Skeletal muscle satellite cell (primary cell): ENCODE measurements at regions not wholly inside any gene's neighbourhood (a gene's known extent, or its start where the extent isn't known, plus 50 kb on each side); places are given as distances from the start of the nearest gene placed in this dataset.

Experiments used
- H3K27me3 ChIP-seq: 2 replicates; pipeline ENCODE4 v1.7.0; 2013; ENCODE audit warnings: low read length; ENCODE audit not compliant: control insufficient read depth, insufficient read depth
- H3K36me3 ChIP-seq: 2 replicates; pipeline ENCODE4 v1.7.0; 2013; ENCODE audit warnings: mild to moderate bottlenecking, control low read depth, low read length; ENCODE audit not compliant: insufficient read depth
- H3K4me1 ChIP-seq: 2 replicates; pipeline ENCODE4 v1.7.0; 2013; ENCODE audit warnings: low read length; ENCODE audit not compliant: control insufficient read depth, insufficient read depth
- H3K4me2 ChIP-seq: 2 replicates; pipeline ENCODE4 v1.7.0; 2013; ENCODE audit warnings: mild to moderate bottlenecking, low read length
- H3K4me3 ChIP-seq: 2 replicates; pipeline ENCODE4 v1.7.0; 2013; ENCODE audit warnings: low read length
- H3K9ac ChIP-seq: 2 replicates; pipeline ENCODE4 v1.7.0; 2013; ENCODE audit warnings: mild to moderate bottlenecking, low read depth, low read length, moderate library complexity
- H3K9me3 ChIP-seq: replicated peaks from 2 replicates; pipeline ENCODE4 v1.7.0; 2013; ENCODE audit warnings: mild to moderate bottlenecking, control low read depth, low read length

DNA sequence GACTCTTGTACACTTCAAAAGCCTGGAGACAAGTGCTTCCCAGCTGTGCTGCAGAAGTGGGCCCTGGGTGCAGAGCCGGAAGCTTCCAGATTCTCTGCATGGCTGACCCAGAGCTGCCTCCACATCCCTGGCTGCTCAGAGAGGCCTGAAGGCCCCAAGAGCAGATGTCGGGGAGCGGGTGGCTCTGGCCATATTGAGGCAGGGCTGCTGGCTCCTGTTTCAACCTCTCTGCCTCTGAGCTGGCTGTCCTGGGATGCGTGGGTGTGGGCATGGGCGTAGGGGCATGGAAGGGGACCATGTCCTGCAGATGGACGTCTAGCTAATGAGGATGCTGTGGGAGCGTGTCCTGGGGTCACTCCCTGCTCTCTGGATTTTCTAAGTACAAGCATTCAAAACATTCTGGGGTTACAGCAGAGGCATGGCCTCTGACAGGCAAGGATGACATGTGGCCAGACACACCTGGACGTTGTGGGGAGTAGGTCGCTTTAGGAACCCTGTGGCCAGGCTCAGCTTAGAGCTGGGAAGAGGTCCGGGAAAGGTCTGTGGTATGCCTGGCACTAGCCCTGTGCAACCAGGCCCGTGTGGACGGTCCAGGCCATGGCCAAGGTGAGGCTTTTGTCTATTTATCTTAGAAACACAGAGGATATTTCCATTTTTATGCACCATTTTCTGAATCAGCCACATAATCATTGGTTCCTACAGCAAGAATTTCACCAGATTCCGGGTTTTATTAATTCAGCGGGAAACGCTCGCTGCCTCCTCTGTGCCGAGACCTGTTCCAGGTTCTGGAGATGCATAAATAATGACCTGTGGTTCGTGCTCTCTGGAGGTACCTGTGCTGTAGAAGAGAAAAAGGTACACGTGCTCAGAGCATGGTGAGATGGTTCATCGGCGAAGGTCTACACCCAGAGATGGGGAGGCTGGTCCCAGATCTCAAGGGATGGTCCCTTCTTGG is 361.1 kb downstream of the GLRX3 start:
- Histone ChIP-seq H3K4me3 (no peak overlapping the region), H3K9ac (no peak overlapping the region), H3K36me3 (no peaks in the 10 kb centered on the region), H3K4me2 (no peak overlapping the region), H3K4me1 (no peaks in the 10 kb centered on the region), H3K9me3 (peaks cover 48% of the 10 kb centered on the region), H3K27me3 (no peaks in the 10 kb centered on the region)

DNA sequence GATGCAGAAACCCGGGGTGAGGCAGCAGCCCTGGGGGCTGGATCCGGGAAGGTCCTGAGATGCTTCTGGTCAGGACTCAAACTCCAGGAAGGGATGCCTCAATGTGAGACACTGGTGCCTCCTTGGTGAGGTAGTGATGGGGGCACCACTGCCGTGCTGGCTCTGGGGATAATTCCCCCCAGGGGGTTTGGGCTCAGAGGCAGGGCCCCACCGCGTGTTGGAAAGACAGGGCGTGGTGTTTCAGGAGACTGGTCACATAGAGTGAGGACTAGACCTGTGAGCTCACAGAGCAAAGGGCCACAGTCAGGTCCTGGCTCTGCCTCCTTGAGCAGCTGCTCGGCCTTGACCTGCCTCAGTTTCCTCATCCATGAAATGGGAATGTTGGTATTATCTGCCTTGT is 361.9 kb downstream of the GLRX3 start:
- H3K9ac ChIP-seq: no peak overlapping the region
- H3K4me3 ChIP-seq: no peak overlapping the region
- no peaks in the 10 kb centered on the region for H3K4me1 ChIP-seq
- H3K4me2 ChIP-seq: no peak overlapping the region
- no peaks in the 10 kb centered on the region for H3K27me3 ChIP-seq
- peaks cover 45% of the 10 kb centered on the region for H3K9me3 ChIP-seq
- no peaks in the 10 kb centered on the region for H3K36me3 ChIP-seq

DNA sequence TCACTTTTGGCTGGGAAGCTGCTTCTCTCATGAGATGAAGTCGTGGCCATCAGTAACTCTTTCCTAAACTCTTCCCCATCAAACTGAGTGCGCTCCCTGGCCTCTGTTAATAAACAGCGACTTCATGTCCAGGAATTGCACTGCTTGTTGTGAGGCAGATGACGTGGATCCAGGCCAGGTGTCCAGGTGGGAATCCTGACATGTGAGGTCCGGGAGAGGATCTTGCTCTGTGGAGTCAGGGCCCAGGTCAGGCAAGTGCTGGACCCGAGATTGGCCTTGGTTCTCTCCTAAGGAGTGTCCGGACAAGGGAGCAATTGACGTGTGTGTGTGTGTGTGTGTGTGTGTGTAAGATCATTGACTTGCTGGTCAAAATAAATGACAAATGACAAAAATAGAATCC is 362.7 kb downstream of the GLRX3 start:
- Histone ChIP-seq H3K9me3 (peaks cover 40% of the 10 kb centered on the region), H3K4me3 (no peak overlapping the region), H3K4me1 (no peaks in the 10 kb centered on the region), H3K36me3 (no peaks in the 10 kb centered on the region), H3K27me3 (no peaks in the 10 kb centered on the region), H3K9ac (no peak overlapping the region), H3K4me2 (no peak overlapping the region)

DNA sequence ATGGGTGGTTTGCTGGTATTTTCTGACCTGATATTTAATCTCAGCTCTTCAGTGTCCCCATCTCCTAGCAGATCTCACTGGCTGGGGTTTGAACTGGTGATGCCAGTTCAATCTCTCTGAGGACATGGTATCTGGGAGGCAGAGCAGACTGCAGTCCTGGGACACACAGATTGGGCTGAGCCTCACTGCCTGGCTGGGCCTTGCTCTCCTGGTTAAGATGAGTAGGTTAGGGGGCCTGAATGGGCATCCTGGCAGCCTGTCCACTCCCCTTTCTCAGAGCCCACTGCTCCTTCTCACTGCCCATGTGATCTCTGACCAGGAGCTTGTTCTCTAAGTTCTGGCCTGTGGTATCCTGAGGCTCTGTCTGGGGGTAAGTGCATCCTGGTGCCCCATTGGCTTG is 363.4 kb downstream of the GLRX3 start:
- H3K4me3 ChIP-seq: no peak overlapping the region
- no peaks in the 10 kb centered on the region for H3K27me3 ChIP-seq
- H3K4me1 ChIP-seq: no peaks in the 10 kb centered on the region
- H3K36me3 ChIP-seq: no peaks in the 10 kb centered on the region
- H3K4me2 ChIP-seq: no peak overlapping the region
- H3K9me3 ChIP-seq: peaks cover 35% of the 10 kb centered on the region
- H3K9ac ChIP-seq: no peak overlapping the region

DNA sequence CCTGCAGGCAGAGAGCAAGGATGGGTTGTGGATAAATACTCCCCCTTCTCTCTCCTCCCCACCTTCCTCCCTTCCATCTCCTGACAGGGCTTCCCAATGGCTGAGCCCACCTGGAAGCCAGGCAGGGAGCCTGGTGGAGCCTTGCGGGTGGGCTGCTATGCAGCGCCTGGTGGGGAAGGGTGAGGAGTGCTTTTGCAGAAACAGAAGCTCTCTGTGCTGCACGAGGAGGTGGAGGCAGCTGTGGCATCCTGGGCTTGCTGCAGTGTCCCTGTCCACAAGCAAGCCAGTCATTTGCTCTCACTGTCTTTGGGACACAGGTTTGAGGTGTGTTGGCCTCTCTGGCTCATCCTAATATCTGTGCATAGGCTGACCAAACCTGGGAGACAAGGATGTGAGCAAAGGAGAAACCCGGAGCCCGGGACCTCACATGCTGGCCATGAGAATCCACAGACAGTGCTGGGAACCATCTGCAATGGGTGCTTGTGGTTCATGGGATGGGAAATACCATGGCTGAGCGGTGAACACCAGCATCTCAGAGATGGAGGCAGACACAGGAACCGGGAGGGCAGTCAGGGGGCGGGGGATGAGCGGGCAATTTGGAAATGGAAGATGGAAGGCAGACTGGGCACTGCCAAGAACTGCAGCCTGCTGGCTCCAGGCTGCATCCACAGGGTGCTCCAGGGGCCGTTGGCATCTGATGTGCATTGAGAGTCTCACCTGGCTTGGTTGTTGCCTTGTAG is 364.2 kb downstream of the GLRX3 start:
- no peaks in the 10 kb centered on the region for H3K4me1 ChIP-seq
- H3K4me2 ChIP-seq: no peak overlapping the region
- H3K9me3 ChIP-seq: peaks cover 28% of the 10 kb centered on the region
- H3K36me3 ChIP-seq: no peaks in the 10 kb centered on the region
- H3K9ac ChIP-seq: no peak overlapping the region
- H3K4me3 ChIP-seq: no peak overlapping the region
- H3K27me3 ChIP-seq: no peaks in the 10 kb centered on the region

DNA sequence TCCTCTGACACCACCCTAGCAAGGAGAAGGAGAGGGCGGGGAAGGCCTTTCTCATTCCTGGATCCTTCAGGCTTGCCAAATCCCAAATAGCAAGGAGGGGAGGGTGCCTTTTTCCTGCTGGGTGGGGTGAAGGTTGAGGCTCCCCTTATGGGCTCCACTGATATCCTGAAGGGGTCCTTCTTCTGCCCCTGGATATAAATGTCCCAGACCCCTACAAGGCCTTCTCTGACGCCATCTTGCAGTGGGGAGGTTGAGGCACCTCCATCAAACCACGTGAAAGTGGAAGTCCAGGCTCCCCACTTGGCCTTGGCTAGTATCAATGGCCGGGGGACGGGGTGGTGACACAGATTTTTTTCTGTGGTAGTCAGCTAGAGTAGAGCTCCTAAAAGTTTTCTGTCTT is 371.3 kb downstream of the GLRX3 start:
- no peak overlapping the region for H3K9ac ChIP-seq
- peaks cover 5% of the 10 kb centered on the region for H3K9me3 ChIP-seq
- no peak overlapping the region for H3K4me2 ChIP-seq
- H3K4me3 ChIP-seq: no peak overlapping the region
- no peaks in the 10 kb centered on the region for H3K27me3 ChIP-seq
- H3K36me3 ChIP-seq: no peaks in the 10 kb centered on the region
- no peaks in the 10 kb centered on the region for H3K4me1 ChIP-seq

DNA sequence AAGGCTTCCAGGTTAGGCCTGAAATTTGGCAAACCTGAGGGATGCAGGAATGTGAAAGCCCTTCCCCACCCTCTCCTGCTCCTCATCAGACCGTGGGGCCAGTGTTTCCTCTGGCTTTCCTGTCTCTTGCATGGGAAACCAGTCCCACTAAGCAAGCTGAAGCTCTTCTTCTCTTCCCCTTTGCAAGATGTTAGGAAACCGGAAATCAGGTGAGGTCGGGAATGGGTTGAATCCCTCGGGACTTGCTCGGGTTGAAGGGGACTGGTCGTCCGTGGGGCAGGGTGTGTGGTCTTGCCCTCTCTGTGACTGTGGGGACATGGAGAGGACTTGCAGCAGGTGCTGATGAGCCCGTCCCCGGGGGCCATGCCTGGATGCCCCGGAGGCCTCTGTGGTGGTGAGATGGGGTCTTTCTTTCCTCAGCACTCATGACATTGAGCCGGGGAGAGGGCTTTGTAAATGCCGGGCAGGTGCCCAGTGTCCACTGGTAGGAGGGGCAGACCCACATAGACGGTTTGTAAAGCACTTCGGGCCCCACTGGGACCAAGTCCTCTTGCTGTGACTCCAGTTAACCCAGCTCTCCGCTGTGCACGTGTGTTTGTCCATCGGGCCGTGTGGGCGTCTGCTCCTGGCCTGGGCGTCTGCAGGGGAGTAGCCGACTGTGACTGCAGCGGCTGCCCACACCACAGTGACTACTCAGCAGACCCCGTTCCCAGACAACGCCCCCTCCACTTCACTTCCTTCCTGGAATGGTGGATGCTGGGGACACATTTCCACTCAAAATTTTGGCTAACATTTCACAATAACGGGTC is 373.9 kb downstream of the GLRX3 start:
- no peak overlapping the region for H3K4me2 ChIP-seq
- no peak overlapping the region for H3K9ac ChIP-seq
- H3K9me3 ChIP-seq: peaks cover 15% of the 10 kb centered on the region
- H3K27me3 ChIP-seq: no peaks in the 10 kb centered on the region
- H3K4me3 ChIP-seq: no peak overlapping the region
- H3K36me3 ChIP-seq: no peaks in the 10 kb centered on the region
- no peaks in the 10 kb centered on the region for H3K4me1 ChIP-seq

DNA sequence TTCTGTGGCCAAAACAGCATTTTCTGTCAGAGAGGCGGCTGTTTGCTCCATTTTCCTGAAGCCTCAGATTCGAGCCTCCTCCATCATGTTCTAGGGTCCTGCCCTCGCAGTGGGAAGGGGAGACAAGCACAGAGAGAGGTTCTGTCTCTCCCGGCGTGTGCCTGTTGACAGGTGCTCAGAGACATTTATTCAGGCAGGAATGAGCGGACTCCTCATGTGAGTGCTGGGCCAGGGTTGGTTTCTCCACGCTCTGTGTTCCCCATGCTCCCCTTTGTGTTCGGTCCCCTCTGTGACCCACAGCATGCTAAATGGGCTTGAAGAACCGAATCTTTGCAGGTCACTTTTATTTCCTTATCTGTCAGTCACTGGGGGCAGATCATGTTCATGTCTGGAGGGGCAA is 374.6 kb downstream of the GLRX3 start:
- no peaks in the 10 kb centered on the region for H3K4me1 ChIP-seq
- no peak overlapping the region for H3K4me2 ChIP-seq
- no peaks in the 10 kb centered on the region for H3K27me3 ChIP-seq
- no peaks in the 10 kb centered on the region for H3K36me3 ChIP-seq
- H3K9me3 ChIP-seq: peaks cover 17% of the 10 kb centered on the region
- no peak overlapping the region for H3K4me3 ChIP-seq
- H3K9ac ChIP-seq: no peak overlapping the region

DNA sequence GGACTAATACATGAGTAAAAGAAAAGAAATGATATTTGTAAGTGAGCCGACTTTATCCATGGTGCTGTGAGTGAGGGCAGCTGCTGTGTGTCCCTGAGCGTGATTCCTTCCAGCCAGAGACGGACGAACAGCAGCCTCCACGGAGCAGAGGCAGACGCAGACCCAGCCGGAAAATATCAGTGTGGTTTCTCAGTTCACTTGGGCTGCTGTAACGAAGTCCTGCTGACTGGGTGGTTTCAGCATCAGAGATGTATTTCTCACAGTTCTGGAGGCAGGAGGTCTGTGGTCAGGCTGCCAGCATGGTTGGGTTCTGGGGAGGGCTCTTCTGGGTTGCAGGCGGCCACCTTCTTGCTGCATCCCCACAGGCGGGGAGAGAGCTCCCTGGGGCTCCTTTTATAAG is 375.6 kb downstream of the GLRX3 start:
- no peak overlapping the region for H3K4me2 ChIP-seq
- H3K27me3 ChIP-seq: no peaks in the 10 kb centered on the region
- H3K4me1 ChIP-seq: no peaks in the 10 kb centered on the region
- H3K9me3 ChIP-seq: peaks cover 24% of the 10 kb centered on the region
- H3K36me3 ChIP-seq: no peaks in the 10 kb centered on the region
- H3K4me3 ChIP-seq: no peak overlapping the region
- no peak overlapping the region for H3K9ac ChIP-seq

DNA sequence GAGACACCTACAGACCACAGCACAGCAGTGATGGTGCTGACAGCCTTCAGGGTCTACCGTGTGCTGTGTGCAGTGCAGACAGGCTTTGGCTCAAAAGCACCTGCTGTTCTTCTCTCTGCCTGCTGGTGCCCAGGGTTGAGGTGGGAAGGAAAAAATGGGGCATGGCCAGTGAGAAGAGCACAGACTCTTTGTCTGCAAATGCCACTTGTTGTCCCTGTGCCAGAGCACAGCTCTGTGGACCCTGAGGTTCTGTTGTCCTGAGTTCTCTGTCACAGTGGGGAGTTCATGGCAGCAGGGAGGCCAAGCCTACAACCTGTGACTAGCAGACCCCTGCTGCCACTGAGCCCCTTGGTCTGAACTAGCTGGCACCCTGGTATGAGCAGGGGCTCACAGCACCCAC is 376.7 kb downstream of the GLRX3 start:
- no peak overlapping the region for H3K4me3 ChIP-seq
- no peak overlapping the region for H3K9ac ChIP-seq
- no peaks in the 10 kb centered on the region for H3K36me3 ChIP-seq
- no peaks in the 10 kb centered on the region for H3K27me3 ChIP-seq
- H3K9me3 ChIP-seq: peaks cover 24% of the 10 kb centered on the region
- H3K4me1 ChIP-seq: no peaks in the 10 kb centered on the region
- H3K4me2 ChIP-seq: no peak overlapping the region
